ENCODE measurements at regions not wholly inside any gene's neighbourhood (a gene's known extent, or its start where the extent isn't known, plus 50 kb on each side); places are given as distances from the start of the nearest gene placed in this dataset.

GRCh38 chr5:30838936-30839496 lies 354.5 kb upstream of the CDH6 start:
- DNase-seq, result no peak

DNA sequence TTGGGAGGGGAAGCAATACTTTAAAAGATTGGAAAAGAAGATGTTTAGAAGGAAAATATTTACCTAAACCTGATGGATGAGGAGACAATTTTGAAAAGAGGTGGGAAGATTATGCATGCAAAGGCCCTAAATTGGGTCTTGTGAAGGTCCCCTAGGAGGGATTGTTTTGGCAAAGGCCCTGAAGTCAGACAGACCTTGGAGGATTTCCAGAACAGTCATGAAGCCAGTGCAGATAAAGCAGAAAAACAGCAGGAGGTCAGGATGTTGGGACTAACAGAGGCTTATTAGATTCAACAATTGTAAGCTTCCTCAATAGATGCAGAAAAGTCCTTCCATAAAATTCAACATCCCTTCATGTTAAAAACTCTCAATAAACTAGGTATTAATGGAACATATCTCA lies 361.0 kb upstream of the CDH6 start:
- DNase-seq, result no peak

DNA sequence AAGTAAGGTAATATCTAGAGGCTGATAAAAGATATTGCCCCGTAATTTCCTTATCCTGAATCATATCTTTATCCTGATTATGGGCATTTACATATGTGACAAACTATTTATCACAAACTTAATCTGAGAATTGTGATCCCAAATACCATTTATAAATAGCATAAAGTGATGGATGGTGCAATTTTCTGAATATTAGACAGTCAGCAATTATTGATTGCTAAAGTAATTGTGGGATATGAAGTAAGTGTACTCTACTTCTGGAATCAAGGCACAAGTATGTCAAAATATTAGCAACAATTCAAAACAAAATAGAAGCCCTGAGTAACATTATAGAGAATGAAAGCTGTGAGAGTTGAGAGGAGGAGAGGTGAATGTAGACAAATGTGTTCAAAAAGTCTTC lies 361.9 kb upstream of the CDH6 start:
- no peak for DNase-seq

DNA sequence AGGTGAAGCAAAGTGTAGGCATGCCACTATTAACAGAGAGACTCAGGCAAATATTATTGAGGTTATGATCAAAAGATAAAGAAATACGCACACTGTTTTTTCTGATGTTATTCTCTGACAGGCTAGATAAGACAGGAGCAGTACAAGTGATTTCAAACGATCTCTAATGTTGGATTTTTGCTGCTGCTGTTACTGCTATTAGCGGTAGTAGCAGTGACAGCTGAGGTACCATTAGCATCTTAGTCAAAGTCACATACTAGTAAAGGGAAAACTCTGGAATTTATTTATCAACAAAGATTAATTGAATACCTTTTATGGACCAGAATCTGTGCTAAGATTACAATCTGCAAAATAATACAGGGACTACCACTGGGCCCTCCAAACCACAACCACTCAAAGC lies 362.4 kb upstream of the CDH6 start:
- no peak for DNase-seq

DNA sequence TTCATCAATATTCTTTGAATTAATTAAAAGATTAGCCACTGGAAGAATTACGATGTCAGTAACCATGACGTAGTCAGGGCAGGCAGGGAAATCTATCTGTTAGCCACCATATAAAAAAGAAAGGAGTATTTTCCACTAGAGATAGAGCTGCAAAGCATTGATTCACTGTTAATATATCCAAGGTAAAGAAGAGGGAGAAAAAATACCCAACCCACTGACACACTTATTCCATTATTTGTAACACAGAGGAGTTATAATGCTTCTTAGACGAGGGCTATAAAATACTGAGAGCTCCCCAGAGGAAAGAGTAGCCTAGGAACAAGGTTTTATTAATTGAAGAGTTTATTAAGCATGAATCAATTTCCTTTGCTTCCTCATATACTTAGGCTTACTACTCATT lies 382.2 kb upstream of the CDH6 start:
- DNase-seq, result no peak

GRCh38 chr5:30809933-30810332 lies 383.6 kb upstream of the CDH6 start:
- no peak for DNase-seq

DNA sequence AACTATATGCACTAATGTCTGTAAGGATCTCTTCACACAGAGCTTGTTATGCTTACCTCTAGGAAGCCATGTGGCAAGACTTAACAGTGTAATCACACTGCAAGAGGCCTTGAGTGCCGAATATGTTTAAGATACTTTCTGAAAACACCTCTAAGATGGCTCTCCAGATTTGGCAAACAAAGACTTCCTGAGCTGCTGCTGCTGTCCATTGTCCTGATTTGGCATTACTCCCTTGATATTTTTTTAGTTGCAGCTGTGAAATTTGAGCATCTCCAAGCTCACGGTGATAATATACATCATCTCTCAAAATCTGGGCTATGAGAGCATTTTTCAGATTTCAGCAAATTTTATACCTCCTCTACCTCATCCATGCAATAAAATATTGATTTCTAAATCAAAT lies 384.5 kb upstream of the CDH6 start:
- DNase-seq, result no peak

- no peak for DNase-seq
Observed at GRCh38 chr5:30804739-30805505, 388.6 kb upstream of the CDH6 start.

- DNase-seq, result no peak
Observed at GRCh38 chr5:30802961-30803705, 390.4 kb upstream of the CDH6 start.

DNA sequence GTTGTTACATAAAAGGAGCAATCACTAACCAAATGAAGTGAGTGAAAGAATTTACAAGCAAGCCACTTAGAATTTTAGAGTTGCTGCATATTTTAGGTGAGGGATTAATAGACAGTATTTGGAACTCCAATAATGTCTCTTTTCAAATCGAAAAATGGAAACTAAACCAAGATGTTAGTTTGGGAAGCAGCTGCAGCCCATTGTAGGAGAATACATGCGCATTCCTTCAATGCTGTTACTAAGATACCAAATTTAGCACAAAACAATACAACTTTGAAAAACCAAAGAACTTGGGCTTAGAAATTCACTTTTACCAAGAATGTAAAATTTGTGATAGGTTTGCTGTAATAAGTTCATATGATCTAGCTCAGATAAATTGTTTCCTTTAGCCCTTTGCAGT lies 411.8 kb upstream of the CDH6 start:
- DNase-seq, result no peak

GRCh38 chr5:30768056-30768690 lies 425.3 kb upstream of the CDH6 start:
- DNase-seq, result no peak

- no peak for DNase-seq
Observed at GRCh38 chr5:30765706-30766105, 427.8 kb upstream of the CDH6 start.

- DNase-seq, result no peak
Observed at GRCh38 chr5:30765227-30765626, 428.3 kb upstream of the CDH6 start.

DNA sequence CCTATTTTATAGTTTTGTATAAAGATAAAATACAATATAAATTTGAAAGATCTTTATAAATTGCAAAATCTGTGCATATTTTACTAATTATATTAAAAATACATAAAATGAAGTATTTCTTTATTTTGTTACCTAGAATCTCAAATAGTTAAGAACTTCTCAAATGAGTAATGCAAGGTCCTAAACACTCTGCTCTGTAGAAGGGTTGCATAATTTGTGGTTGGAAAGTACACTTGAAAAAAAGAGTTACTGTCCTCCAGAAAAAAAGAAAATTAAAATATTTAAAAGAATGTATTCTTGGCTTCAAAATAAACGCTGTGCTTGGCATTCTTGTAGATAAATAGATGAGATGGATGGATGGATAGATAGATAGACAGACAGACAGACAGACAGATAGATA lies 428.8 kb upstream of the CDH6 start:
- no peak for DNase-seq

- DNase-seq, result no peak
Observed at GRCh38 chr5:30759731-30760130, 433.8 kb upstream of the CDH6 start.

DNA sequence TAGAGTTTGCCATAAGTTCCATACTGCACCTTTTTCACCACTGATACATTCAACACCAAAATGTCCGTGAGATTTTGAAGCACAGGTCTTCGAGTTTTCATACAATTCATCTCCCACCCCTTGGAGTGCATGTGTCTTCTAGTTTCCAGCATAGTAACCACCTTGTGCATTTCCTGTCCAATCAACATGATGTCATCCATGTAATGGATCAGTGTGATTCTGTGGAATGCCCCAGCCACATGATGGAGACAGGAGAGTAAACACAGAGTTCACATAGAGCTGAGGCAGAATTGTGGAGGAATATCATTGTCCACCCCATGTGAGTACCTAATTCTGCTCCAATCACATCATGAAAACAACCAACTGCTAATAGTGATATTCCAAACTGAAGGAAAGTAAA lies 441.5 kb upstream of the CDH6 start:
- no peak for DNase-seq

- no peak for DNase-seq
Observed at GRCh38 chr5:30749971-30750370, 443.5 kb upstream of the CDH6 start.

GRCh38 chr5:30747412-30747811 lies 446.1 kb upstream of the CDH6 start:
- DNase-seq, result no peak

GRCh38 chr5:30736669-30737068 lies 456.8 kb upstream of the CDH6 start:
- no peak for DNase-seq

- no peak for DNase-seq
Observed at GRCh38 chr5:30734118-30734517, 459.4 kb upstream of the CDH6 start.

DNA sequence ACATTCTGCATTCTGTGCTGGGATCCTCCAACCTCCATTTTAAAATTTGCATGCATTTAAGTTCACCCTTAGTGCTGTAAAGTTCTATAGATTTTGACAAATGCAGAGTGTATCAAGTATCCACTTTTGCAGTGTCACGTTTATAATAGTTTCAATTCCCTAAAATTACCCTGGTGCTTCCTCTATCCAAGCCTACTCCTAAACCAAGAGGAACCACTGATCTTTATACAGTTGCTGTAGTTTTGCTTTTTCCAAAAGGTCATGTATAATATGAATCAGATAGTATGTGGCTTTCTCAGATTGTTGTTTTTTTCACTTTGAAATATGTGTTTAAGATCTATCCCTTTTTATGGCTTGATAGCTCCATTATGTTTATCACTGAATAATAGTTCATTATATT lies 468.4 kb upstream of the CDH6 start:
- DNase-seq, result no peak

DNA sequence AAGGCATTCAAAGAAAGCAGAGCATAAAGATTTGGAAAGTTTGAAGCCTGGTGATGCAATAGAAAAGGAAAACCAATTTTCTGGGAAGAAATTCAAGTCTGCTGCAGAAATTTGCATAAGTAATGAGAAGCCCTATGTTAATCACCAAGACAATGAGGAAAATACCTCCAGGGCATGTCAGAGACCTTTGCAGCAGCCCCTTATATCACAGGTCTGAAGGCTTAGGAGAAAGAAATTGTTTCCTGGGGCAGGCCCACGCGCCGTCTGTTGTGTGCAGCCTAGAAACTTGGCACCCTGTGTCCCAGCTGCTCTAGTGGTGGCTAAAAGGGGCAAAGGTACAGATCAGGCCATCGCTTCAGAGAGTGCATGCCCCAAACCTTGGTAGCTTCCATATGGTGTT lies 495.3 kb upstream of the CDH6 start:
- DNase-seq, result no peak

DNA sequence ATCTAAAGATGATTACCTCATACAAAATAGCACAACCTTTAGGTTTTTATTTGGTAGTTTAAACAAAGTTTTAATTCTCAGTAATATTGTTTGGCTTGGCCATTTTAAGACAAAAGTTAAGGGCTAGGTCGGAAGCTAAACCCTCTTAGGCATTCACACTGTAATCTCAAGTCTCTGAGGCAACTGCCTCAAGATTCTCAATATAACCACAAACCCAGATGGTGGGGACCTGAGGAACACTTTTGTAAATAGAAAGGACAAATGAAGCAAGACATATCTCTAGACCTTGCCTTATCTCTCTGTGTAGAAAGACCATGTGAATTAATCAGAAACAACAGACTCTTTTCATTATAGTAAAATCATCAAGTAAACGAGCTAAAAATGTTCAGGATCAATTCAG lies 500.2 kb upstream of the CDH6 start:
- DNase-seq, result no peak

- no peak for DNase-seq
Observed at GRCh38 chr5:30690931-30691330, 502.6 kb upstream of the CDH6 start.
